ENCODE measurements at regions not wholly inside any gene's neighbourhood (a gene's known extent, or its start where the extent isn't known, plus 50 kb on each side); places are given as distances from the start of the nearest gene placed in this dataset.

GRCh38 chr4:81639248-81639647 lies 167.5 kb upstream of the RASGEF1B start:
- DNase-seq (ENCODE audit: low read depth in 3 of 3, low spot score in 1 of 3), result no peak

DNA sequence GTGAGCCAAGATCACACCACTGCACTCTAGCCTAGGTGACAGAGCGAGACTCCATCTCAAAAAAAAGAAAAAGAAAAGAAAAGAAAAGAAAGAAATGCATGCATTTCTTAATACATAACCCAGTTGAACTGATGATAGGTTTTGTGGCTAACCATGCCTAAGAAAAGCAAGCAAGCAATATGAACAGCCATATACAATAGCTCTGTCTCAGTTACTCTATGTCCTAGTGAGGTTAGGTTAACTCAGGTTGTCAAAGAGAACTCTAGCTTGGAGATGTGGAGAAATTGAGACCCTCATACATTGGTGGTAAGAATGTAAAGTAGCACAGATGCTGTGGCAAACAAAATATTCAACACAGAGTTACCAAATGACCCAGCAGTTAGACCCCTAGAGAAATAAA lies 167.0 kb upstream of the RASGEF1B start:
- no peak for DNase-seq (ENCODE audit: low read depth in 3 of 3, low spot score in 1 of 3)

DNA sequence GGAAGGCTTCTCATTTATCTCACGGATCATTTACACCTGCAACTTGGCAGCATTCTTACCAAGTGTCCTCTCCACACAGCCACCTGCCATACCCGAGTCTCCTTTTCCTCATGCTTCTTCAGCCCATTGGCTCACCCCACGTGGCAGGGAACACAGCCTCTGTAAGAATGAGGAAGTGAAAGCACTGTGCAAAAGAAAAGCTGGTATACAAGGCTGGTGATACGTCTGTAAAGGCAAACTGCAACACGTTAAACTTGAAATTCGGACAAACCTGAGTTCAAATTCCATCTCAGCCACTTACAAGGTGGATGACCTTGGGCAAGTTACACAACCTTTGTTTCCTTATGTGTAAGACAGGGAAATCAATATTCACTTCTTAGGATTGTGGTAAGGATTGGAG lies 164.0 kb upstream of the RASGEF1B start:
- no peak for DNase-seq (ENCODE audit: low read depth in 3 of 3, low spot score in 1 of 3)

GRCh38 chr4:81634766-81635549 lies 163.3 kb upstream of the RASGEF1B start:
- no peak for DNase-seq (ENCODE audit: low read depth in 3 of 3, low spot score in 1 of 3)

GRCh38 chr4:81634165-81634564 lies 162.5 kb upstream of the RASGEF1B start:
- DNase-seq (ENCODE audit: low read depth in 3 of 3, low spot score in 1 of 3), result no peak

DNA sequence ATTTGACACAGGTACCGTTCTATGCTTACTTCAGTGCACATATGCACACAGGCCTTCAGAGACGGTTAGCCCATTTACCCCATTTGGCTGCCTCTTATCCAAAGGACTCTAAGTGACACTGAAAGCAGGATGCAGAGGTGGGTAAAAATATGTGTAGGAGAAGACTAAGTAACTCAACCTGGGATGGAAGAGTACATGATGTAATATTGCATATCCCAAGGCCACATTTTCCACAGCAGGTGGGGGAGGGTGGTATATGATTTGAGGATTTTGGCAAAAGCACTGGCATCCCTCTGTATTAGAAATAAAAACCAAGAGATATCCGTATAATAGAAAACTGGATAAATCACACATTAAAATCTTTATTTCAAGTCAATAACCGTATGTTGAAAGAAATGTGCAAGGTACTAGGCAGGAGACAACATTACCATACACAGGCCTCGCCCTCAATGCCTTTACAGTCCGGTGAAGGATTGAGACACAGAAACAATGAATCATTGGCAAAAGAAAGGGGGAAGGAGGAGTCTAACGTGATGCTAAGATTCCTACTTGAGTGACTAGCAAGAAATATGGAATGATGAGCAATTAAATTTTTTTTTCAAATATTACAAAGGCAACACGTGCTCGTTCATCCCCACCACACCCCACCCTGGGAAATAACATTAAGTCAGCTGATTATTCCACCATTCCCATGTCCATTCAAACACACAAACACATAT lies 161.0 kb upstream of the RASGEF1B start:
- no peak for DNase-seq (ENCODE audit: low read depth in 3 of 3, low spot score in 1 of 3)

DNA sequence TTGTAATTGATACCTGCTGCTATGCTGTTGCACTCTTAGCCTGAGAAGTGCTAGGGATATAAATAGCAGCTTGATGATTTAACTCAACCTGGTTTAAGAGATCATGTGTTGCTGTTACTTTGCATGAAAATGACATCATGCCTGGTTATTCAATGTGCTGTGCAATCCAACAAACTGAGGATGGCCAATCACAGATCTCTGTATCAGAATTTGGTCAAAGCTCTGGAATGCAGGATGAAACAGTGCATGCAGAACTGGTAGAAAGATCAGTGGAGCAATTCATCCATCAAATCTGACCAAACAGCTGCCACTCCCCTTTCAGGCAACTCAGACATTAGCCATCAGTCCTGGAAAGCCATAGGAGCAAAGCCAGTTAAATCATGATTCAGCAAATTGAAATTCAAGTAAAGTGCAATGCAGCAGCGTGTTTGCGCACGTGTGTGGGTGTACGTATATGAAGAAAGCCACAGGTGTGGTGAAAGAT lies 160.3 kb upstream of the RASGEF1B start:
- no peak for DNase-seq (ENCODE audit: low read depth in 3 of 3, low spot score in 1 of 3)

- DNase-seq (ENCODE audit: low read depth in 3 of 3, low spot score in 1 of 3), result no peak
These were observed 157.7 kb upstream of the RASGEF1B start for GRCh38 chr4:81629366-81629765.

DNA sequence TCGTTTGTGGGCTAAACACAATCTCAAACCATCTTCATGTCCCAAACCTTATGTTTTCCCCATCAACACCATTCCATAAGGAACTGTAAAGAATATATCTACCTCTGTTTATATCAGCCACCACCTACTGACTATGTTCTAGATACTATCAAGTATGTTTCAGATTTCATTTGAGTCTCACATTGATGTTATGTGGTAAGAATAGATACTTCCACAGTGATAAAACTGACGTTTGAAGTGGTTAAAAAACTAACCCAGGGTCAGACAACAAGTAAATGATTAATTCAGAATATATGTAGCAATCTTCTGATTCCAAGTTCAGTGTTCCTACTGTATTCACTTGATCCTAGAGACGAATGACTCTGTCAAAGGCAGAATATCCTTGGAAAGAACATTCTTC lies 156.8 kb upstream of the RASGEF1B start:
- no peak for DNase-seq (ENCODE audit: low read depth in 3 of 3, low spot score in 1 of 3)

GRCh38 chr4:81627590-81627989 lies 155.9 kb upstream of the RASGEF1B start:
- no peak for DNase-seq (ENCODE audit: low read depth in 3 of 3, low spot score in 1 of 3)

DNA sequence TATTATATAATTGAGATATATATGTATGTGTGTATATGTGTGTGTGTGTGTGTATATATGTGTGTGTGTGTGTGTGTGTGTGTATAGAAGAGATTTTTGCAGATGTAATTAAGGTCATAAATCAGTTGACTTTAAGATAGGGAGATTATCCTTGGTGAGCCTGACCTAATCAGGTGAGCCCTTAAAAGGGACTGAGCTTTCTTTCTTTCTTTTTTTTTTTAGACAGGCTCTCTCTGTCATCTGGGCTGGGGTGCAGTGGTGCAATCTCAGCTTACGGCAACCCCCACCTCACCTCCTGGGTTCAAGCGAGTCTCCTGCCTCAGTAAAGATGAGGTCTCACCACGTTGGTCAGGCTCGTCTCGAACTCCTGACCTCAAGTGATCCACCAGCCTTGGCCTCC lies 155.1 kb upstream of the RASGEF1B start:
- no peak for DNase-seq (ENCODE audit: low read depth in 3 of 3, low spot score in 1 of 3)

DNA sequence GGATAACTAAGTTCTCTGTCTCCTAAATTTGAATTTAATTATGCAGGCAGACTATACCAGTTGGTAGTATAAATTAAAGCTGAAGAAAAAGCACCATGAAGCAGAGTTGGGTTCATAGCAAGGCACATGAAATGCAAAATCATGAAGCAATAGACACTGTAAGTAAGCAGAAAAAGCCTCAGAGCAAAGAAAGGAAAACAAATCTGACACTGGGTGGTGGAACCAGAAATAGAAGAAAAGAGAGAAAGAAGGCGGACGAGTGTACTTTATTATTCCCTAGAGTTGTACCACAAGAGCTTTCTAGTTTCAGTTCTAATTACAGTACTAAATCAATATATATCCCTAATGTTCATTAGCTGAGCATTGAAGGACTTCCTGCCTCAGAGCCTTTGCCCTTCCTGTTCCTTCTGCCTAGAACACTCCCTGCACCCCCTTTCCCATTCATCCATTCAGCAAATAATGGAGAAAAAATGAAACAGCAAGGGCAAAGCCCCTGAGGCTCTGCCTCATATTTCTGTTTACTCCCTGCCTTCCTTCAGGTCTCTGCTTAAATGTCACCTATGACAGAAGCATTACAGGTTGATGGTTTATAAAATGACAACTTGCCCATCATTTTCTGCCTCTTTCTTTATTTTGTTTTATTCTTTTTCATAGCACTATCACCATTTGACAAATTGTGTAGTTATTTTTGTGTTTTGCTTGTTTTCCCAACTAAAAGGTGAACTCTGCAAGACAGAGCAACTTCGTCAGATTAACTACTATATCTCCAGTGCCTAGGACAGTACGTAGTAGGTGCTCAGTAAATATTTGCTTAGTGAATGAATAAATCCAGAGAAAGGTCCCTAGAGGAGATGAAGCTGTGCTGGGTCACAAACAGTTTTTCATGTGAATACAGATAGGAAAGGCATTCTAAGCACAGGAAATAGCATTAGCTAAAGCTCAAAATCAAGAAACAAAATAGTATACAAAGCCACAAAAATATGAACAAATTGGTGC lies 154.0 kb upstream of the RASGEF1B start:
- no peak for DNase-seq (ENCODE audit: low read depth in 3 of 3, low spot score in 1 of 3)

GRCh38 chr4:81623434-81623833 lies 151.7 kb upstream of the RASGEF1B start:
- no peak for DNase-seq (ENCODE audit: low read depth in 3 of 3, low spot score in 1 of 3)

GRCh38 chr4:81622474-81623184 lies 150.9 kb upstream of the RASGEF1B start:
- no peak for DNase-seq (ENCODE audit: low read depth in 3 of 3, low spot score in 1 of 3)

DNA sequence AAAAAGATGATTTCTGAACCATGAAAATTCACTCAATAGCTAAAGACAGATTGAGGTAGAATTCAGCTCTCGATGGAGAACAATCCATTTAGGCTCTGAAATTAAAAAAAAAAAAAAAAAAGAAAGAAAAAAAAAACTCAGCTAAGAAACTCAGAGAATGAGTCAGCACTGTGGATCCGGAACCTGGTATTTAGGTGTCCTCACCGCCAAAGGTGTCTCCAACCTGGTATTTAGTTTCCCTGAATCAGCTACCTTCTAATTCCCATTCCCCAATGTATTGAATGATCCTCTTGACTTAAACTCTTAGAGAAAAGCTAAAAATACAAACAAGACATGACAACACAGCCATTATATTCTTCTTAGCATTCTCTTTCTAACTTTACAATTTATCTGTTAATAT lies 150.3 kb upstream of the RASGEF1B start:
- DNase-seq (ENCODE audit: low read depth in 3 of 3, low spot score in 1 of 3), result no peak

DNA sequence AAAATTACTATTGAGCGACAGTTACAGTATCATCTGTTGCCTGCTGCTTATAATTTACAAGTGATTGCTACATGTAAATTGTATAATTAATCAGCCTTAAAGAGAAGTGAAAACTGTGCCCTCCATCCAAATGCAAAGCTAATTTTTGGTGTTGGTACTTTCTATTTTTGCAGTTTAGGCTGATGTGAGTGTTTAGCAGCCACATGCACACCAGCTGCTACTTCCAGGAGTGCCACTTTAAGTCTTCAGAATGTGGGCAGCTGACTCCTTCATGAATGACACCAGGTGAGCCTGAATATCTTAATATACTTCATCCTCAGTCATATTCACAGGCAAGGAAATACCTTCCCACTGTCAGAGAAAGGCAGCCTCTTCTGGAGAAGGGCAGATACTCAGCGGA lies 149.8 kb upstream of the RASGEF1B start:
- no peak for DNase-seq (ENCODE audit: low read depth in 3 of 3, low spot score in 1 of 3)

DNA sequence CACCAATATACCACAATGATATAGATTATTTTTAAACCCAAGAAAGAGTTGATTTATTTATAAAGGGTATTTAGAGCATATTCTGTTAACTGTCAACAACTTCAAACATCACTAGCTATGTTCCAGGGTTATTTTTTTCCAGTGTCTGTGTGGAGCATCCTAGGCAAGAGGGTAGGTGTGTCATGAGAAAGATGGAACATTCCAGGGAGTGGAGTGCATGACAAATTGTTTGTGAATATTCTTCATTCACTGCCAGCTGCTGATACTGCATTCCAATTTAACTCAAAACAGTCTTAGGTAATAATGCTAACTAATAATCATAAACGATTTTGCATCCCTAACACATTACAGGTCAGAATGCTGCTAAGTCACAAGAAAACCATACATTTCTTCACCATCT lies 148.7 kb upstream of the RASGEF1B start:
- DNase-seq (ENCODE audit: low read depth in 3 of 3, low spot score in 1 of 3), result no peak

- no peak for DNase-seq (ENCODE audit: low read depth in 3 of 3, low spot score in 1 of 3)
These were observed 145.8 kb upstream of the RASGEF1B start for GRCh38 chr4:81617545-81617944.

- no peak for DNase-seq (ENCODE audit: low read depth in 3 of 3, low spot score in 1 of 3)
These were observed 139.5 kb upstream of the RASGEF1B start for GRCh38 chr4:81611221-81611620.

GRCh38 chr4:81609844-81610243 lies 138.1 kb upstream of the RASGEF1B start:
- DNase-seq (ENCODE audit: low read depth in 3 of 3, low spot score in 1 of 3), result no peak

- no peak for DNase-seq (ENCODE audit: low read depth in 3 of 3, low spot score in 1 of 3)
These were observed 136.2 kb upstream of the RASGEF1B start for GRCh38 chr4:81607950-81608349.
